BJ (cell line): ENCODE measurements at regions not wholly inside any gene's neighbourhood (a gene's known extent, or its start where the extent isn't known, plus 50 kb on each side); places are given as distances from the start of the nearest gene placed in this dataset.

Source experiments
- CTCF ChIA-PET: fragments of 350-600 bp; formaldehyde crosslinking; extraction: SDS; loops from one replicate; lab custom pipeline; 2021; ENCODE audit warnings: antibody characterized with exemption, inconsistent platforms; lab: Yijun Ruan, JAX
- POLR2A ChIA-PET: fragments of 300-600 bp; sonication (Branson Sonifier 250); formaldehyde crosslinking; extraction: SDS; loops from one replicate; lab custom pipeline; 2021; ENCODE audit warnings: antibody characterized with exemption; lab: Charles Lee
- DNase-seq: peaks from one replicate; pipeline ENCODE4 v3.0.0-alpha.2; 2011; ENCODE audit warnings: low read depth
- H3K27me3 ChIP-seq: 2 replicates; pipeline ENCODE4 v1.6.0; 2011; ENCODE audit warnings: low read length; ENCODE audit not compliant: control insufficient read depth, insufficient read depth
- H3K36me3 ChIP-seq: 2 replicates; pipeline ENCODE4 v1.5.1; 2011; ENCODE audit warnings: low read length; ENCODE audit not compliant: control insufficient read depth, insufficient read depth
- H3K4me3 ChIP-seq: 2 replicates; pipeline ENCODE4 v1.5.1; 2011; ENCODE audit warnings: low read depth, mild to moderate bottlenecking, control low read depth, low read length
- CTCF ChIP-seq: IDR thresholded peaks from 2 replicates; pipeline ENCODE4 v1.5.1; 2011; ENCODE audit warnings: low read depth, mild to moderate bottlenecking, control low read depth, inconsistent platforms, low read length, moderate library complexity; ENCODE audit not compliant: insufficient read depth

- Histone ChIP-seq H3K36me3 (no peaks in the 10 kb centered on the region), H3K27me3 (no peaks in the 10 kb centered on the region), H3K4me3 (no peak overlapping the region)
- ChIA-PET POLR2A (no interaction called here), CTCF (no interaction called here)
- no peak for TF ChIP-seq CTCF
- DNase-seq, result no peak
Observed at GRCh38 chrX:111007238-111007637, 88.8 kb upstream of the PAK3 start.

- POLR2A ChIA-PET, result no interaction called here
- Histone ChIP-seq H3K27me3 (no peaks in the 10 kb centered on the region), H3K36me3 (no peaks in the 10 kb centered on the region), H3K4me3 (no peak overlapping the region)
- CTCF ChIA-PET, result no interaction called here
- no peak for DNase-seq
- TF ChIP-seq CTCF, result no peak
Observed at GRCh38 chrX:111006116-111006515, 89.9 kb upstream of the PAK3 start.

- no peak overlapping the region for H3K4me3 ChIP-seq
- DNase-seq, result no peak
- no peaks in the 10 kb centered on the region for H3K36me3 ChIP-seq
- ChIA-PET CTCF (no interaction called here), POLR2A (no interaction called here)
- TF ChIP-seq CTCF, result no peak
- H3K27me3 ChIP-seq, result no peaks in the 10 kb centered on the region
Observed at GRCh38 chrX:111005166-111005565, 90.8 kb upstream of the PAK3 start.

GRCh38 chrX:111003118-111003517 is 92.9 kb upstream of the PAK3 start:
- H3K4me3 ChIP-seq, result no peak overlapping the region
- POLR2A ChIA-PET, result no interaction called here
- TF ChIP-seq CTCF, result no peak
- DNase-seq, result no peak
- H3K27me3 ChIP-seq, result no peaks in the 10 kb centered on the region
- CTCF ChIA-PET, result interaction anchor here (1.2 kb wide), 1 partner anchor 10 kb away, joined by 3 read pairs; no protein-coding TSS in a partner anchor
- H3K36me3 ChIP-seq, result no peaks in the 10 kb centered on the region

GRCh38 chrX:110992611-110993010 is 103.4 kb upstream of the PAK3 start:
- CTCF ChIA-PET, result interaction anchor here (0.9 to 1.9 kb wide), 3 partner anchors 10 to 108 kb away, joined by 3 to 10 read pairs (median 3); no protein-coding TSS in a partner anchor
- POLR2A ChIA-PET, result no interaction called here
- Histone ChIP-seq H3K27me3 (no peaks in the 10 kb centered on the region), H3K36me3 (no peaks in the 10 kb centered on the region), H3K4me3 (no peak overlapping the region)
- TF ChIP-seq CTCF, result peak; percentile 48
- DNase-seq, result no peak
